Neural cell (in vitro differentiated cells): ENCODE measurements at regions not wholly inside any gene's neighbourhood (a gene's known extent, or its start where the extent isn't known, plus 50 kb on each side); places are given as distances from the start of the nearest gene placed in this dataset.

ENCODE experiments used
- EP300 ChIP-seq: fragments of 450-650 bp; conservative IDR thresholded peaks from 2 replicates; pipeline ENCODE4 v1.6.1; 2014; ENCODE audit warnings: antibody characterized with exemption, mild to moderate bottlenecking, moderate library complexity; ENCODE audit not compliant: poor library complexity, severe bottlenecking
- RAD21 ChIP-seq: fragments of 450-650 bp; conservative IDR thresholded peaks from 2 replicates; pipeline ENCODE4 v1.6.1; 2014; ENCODE audit warnings: antibody characterized with exemption, mild to moderate bottlenecking, moderate library complexity

DNA sequence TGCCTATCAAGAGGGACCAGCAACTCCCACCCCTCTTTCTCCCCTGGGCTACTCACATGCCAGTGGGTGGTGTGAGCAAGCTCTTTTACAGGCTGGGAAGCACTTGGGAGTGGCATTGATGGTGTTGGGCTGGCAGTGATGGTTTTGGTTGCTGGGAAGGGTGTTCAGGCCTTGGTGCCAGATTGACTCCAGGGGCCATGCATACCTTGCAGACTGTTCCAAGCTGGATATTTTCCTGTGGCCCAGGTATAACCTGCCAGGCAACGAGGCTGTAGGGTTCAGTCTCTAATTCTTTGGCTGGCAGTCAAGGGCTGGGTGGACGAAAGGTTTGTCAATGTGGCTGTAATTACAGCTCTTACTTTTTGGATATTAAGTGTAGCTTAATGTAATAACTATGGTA is 177.3 kb downstream of the MACROH2A1 start:
- TF ChIP-seq RAD21, result no peak
- TF ChIP-seq EP300, result no peak
